CD4-positive, alpha-beta T cell treated with Interleukin-6 for 4 hours (primary cell): ENCODE measurements at regions not wholly inside any gene's neighbourhood (a gene's known extent, or its start where the extent isn't known, plus 50 kb on each side); places are given as distances from the start of the nearest gene placed in this dataset.

Experiments
- DNase-seq: peaks from one replicate; pipeline ENCODE4 v3.0.0-alpha.2; 2020; ENCODE audit warnings: mixed read lengths

GRCh38 chr18:51739044-51739666, 541.7 kb upstream of the MEX3C start:
- no peak for DNase-seq

- no peak for DNase-seq
These were observed 554.4 kb upstream of the MEX3C start for GRCh38 chr18:51751901-51752300.

GRCh38 chr18:51753365-51754057, 556.0 kb upstream of the MEX3C start:
- no peak for DNase-seq

- DNase-seq: no peak
These were observed 557.1 kb upstream of the MEX3C start for GRCh38 chr18:51754566-51754965.

GRCh38 chr18:51757255-51757924, 559.9 kb upstream of the MEX3C start:
- no peak for DNase-seq

GRCh38 chr18:51762373-51762772, 564.9 kb upstream of the MEX3C start:
- DNase-seq: no peak

GRCh38 chr18:51765606-51766360, 568.3 kb upstream of the MEX3C start:
- DNase-seq: no peak

GRCh38 chr18:51767293-51767692, 569.8 kb upstream of the MEX3C start:
- no peak for DNase-seq

GRCh38 chr18:51778115-51778514, 561.9 kb upstream of the DCC start:
- no peak for DNase-seq

GRCh38 chr18:51789871-51790270, 550.1 kb upstream of the DCC start:
- no peak for DNase-seq

GRCh38 chr18:51801514-51801913, 538.5 kb upstream of the DCC start:
- DNase-seq: no peak

- DNase-seq: no peak
These were observed 537.2 kb upstream of the DCC start for GRCh38 chr18:51802569-51803428.

GRCh38 chr18:51807336-51807735, 532.7 kb upstream of the DCC start:
- DNase-seq: no peak

- no peak for DNase-seq
These were observed 528.1 kb upstream of the DCC start for GRCh38 chr18:51811883-51812282.

GRCh38 chr18:51813740-51814139, 526.3 kb upstream of the DCC start:
- no peak for DNase-seq

GRCh38 chr18:51821610-51822009, 518.4 kb upstream of the DCC start:
- no peak for DNase-seq

GRCh38 chr18:51824746-51825145, 515.3 kb upstream of the DCC start:
- DNase-seq: no peak

GRCh38 chr18:51833850-51834249, 506.1 kb upstream of the DCC start:
- DNase-seq: no peak

GRCh38 chr18:51848702-51849101, 491.3 kb upstream of the DCC start:
- DNase-seq: no peak

- DNase-seq: no peak
These were observed 487.3 kb upstream of the DCC start for GRCh38 chr18:51852681-51853080.

- no peak for DNase-seq
These were observed 482.0 kb upstream of the DCC start for GRCh38 chr18:51857989-51858388.

GRCh38 chr18:51861046-51861445, 479.0 kb upstream of the DCC start:
- DNase-seq: no peak
